SK-N-SH (cell line): ENCODE measurements at regions not wholly inside any gene's neighbourhood (a gene's known extent, or its start where the extent isn't known, plus 50 kb on each side); places are given as distances from the start of the nearest gene placed in this dataset.

Experiments used
- CTCF ChIA-PET: fragments of 300-600, 350-600 bp; formaldehyde crosslinking; extraction: SDS; loops from one replicate; lab custom pipeline; 2021; lab: Yijun Ruan, JAX
- POLR2A ChIA-PET: fragments of 350-600 bp; sonication (Branson Sonifier 250); formaldehyde crosslinking; extraction: SDS; loops from one replicate; lab custom pipeline; 2020; ENCODE audit warnings: antibody characterized with exemption, inconsistent platforms; lab: Yijun Ruan, JAX
- DNase-seq: peaks from one replicate; pipeline ENCODE4 v3.0.0; 2012
- H2AFZ ChIP-seq: fragments of 200-600 bp; sonication (generic); 2 replicates; pipeline ENCODE4 v1.8.1; 2016; ENCODE audit warnings: antibody characterized with exemption, mild to moderate bottlenecking, low read depth
- H3F3A ChIP-seq: fragments of 200-600 bp; sonication (generic); replicated peaks from 2 replicates; pipeline ENCODE3; 2016; ENCODE audit warnings: antibody characterized with exemption, mild to moderate bottlenecking; ENCODE audit not compliant: insufficient read depth
- H3K27ac ChIP-seq, 2 experiments: fragments of 200-500 bp in 1 of 2; fragments of 200-600 bp in 1 of 2; sonication (Bioruptor generic) in 1 of 2; sonication (generic), shearing (Covaris generic) in 1 of 2; 2 replicates each; pipeline versions ENCODE4 v1.5.1 to v1.6.1; 2014 to 2016; ENCODE audit warnings: low read depth in 2 of 2, inconsistent platforms in 1 of 2, low read length in 1 of 2, mild to moderate bottlenecking in 1 of 2, mixed read lengths in 1 of 2
- H3K27me3 ChIP-seq: fragments of 200-600 bp; sonication (generic), shearing (Covaris generic); 2 replicates; pipeline ENCODE4 v1.6.1; 2016; ENCODE audit warnings: mixed run types; ENCODE audit not compliant: insufficient read depth
- H3K36me3 ChIP-seq, 2 experiments: fragments of 200-500 bp in 1 of 2; fragments of 200-600 bp in 1 of 2; sonication (Bioruptor generic) in 1 of 2; sonication (generic) in 1 of 2; replicated peaks in 1 of 2; 2 replicates each; pipeline versions ENCODE3 to v1.5.1; 2014 to 2016; ENCODE audit warnings: low read length in 1 of 2, mild to moderate bottlenecking in 1 of 2; ENCODE audit not compliant: insufficient read depth in 2 of 2, control insufficient read depth in 1 of 2
- H3K4me1 ChIP-seq, 2 experiments: fragments of 200-500 bp in 1 of 2; fragments of 200-600 bp in 1 of 2; sonication (Bioruptor generic) in 1 of 2; sonication (generic), shearing (Covaris generic) in 1 of 2; 2 replicates each; pipeline versions ENCODE4 v1.5.1 to v1.6.1; 2014 to 2016; ENCODE audit warnings: low read depth in 1 of 2, low read length in 1 of 2, mixed run types in 1 of 2; ENCODE audit not compliant: insufficient read depth in 2 of 2, control insufficient read depth in 1 of 2
- H3K4me2 ChIP-seq: fragments of 200-600 bp; sonication (generic), shearing (Covaris generic); 2 replicates; pipeline ENCODE4 v1.6.1; 2017; ENCODE audit warnings: mixed run types
- H3K4me3 ChIP-seq, 2 experiments: fragments of 200-500 bp in 1 of 2; fragments of 200-600 bp in 1 of 2; sonication (Bioruptor generic) in 1 of 2; sonication (generic), shearing (Covaris generic) in 1 of 2; 2 replicates each; pipeline versions ENCODE4 v1.5.1 to v1.8.1; 2014 to 2016; ENCODE audit warnings: low read depth in 2 of 2, inconsistent platforms in 1 of 2, low read length in 1 of 2, mild to moderate bottlenecking in 1 of 2, mixed read lengths in 1 of 2, moderate library complexity in 1 of 2
- H3K79me2 ChIP-seq: fragments of 200-600 bp; sonication (generic); 2 replicates; pipeline ENCODE4 v1.8.1; 2017; ENCODE audit warnings: mild to moderate bottlenecking; ENCODE audit not compliant: insufficient read depth
- H3K9ac ChIP-seq: fragments of 200-600 bp; sonication (generic); 2 replicates; pipeline ENCODE4 v1.6.1; 2017; ENCODE audit warnings: mixed run types
- H3K9me2 ChIP-seq: fragments of 200-600 bp; sonication (generic); 2 replicates; pipeline ENCODE4 v1.6.1; 2017; ENCODE audit warnings: mixed run types
- H3K9me3 ChIP-seq: fragments of 200-600 bp; sonication (generic); 2 replicates; pipeline ENCODE4 v1.6.1; 2017; ENCODE audit warnings: mixed run types, mild to moderate bottlenecking, moderate library complexity
- H4K20me1 ChIP-seq: fragments of 200-600 bp; sonication (generic); 2 replicates; pipeline ENCODE4 v1.6.1; 2017; ENCODE audit warnings: mild to moderate bottlenecking, mixed run types; ENCODE audit not compliant: insufficient read depth
- CTCF ChIP-seq: fragments of 200-600 bp; sonication (generic); IDR thresholded peaks from 2 replicates; pipeline ENCODE4 v1.6.1; 2017; ENCODE audit warnings: antibody characterized with exemption, mild to moderate bottlenecking, moderate library complexity
- ELF1 ChIP-seq: IDR thresholded peaks from 2 replicates; pipeline ENCODE4 v1.4.0; 2012
- EZH2phosphoT487 ChIP-seq: fragments of 200-600 bp; sonication (generic); IDR thresholded peaks from 2 replicates; pipeline ENCODE4 v1.6.1; 2017; ENCODE audit warnings: low read depth, mixed run types, mild to moderate bottlenecking, antibody characterized with exemption, moderate library complexity, borderline replicate concordance
- FOXM1 ChIP-seq: IDR thresholded peaks from 2 replicates; pipeline ENCODE4 v1.4.0; 2012; ENCODE audit warnings: low read depth, mild to moderate bottlenecking
- GATA2 ChIP-seq: sonication (generic); formaldehyde crosslinking; IDR thresholded peaks from 2 replicates; pipeline ENCODE4 v1.5.0; 2020; ENCODE audit warnings: mild to moderate bottlenecking, missing genetic modification reagents
- MEF2A ChIP-seq: IDR thresholded peaks from 2 replicates; pipeline ENCODE4 v1.4.0; 2012; ENCODE audit warnings: low read depth, borderline replicate concordance
- PBX3 ChIP-seq: IDR thresholded peaks from 2 replicates; pipeline ENCODE4; 2012
- POLR2AphosphoS5 ChIP-seq: IDR thresholded peaks from 2 replicates; pipeline ENCODE4 v1.6.1; 2012; ENCODE audit warnings: low read depth, low read length
- RAD21 ChIP-seq: IDR thresholded peaks from 2 replicates; pipeline ENCODE4 v1.6.1; 2012; ENCODE audit warnings: mild to moderate bottlenecking, low read length
- RCOR1 ChIP-seq: fragments of 150-350 bp; IDR thresholded peaks from 2 replicates; pipeline ENCODE4 v1.6.1; 2017; ENCODE audit warnings: antibody characterized with exemption, low read length
- REST ChIP-seq: IDR thresholded peaks from 2 replicates; pipeline ENCODE4 v1.6.1; 2012; ENCODE audit warnings: mild to moderate bottlenecking, low read depth, low read length, moderate library complexity
- RFX5 ChIP-seq: IDR thresholded peaks from 2 replicates; pipeline ENCODE4 v1.6.1; 2012; ENCODE audit warnings: mild to moderate bottlenecking, improper control_type of control experiment, low read length
- SIN3A ChIP-seq: IDR thresholded peaks from 2 replicates; pipeline ENCODE4 v1.6.1; 2012; ENCODE audit warnings: low read depth, mild to moderate bottlenecking, low read length, moderate library complexity, borderline replicate concordance
- TAF1 ChIP-seq: IDR thresholded peaks from 2 replicates; pipeline ENCODE4 v1.6.1; 2012; ENCODE audit warnings: low read depth, mild to moderate bottlenecking, low read length, moderate library complexity, borderline replicate concordance
- WGBS: methylation state at CpG from one replicate; pipeline ENCODE4 v1.1.6; 2017; ENCODE audit warnings: low lambda C conversion rate; 5-methylcytosine and 5-hydroxymethylcytosine counted together

GRCh38 chr4:177968817-177969442, 526.7 kb upstream of the AGA start:
- DNase-seq: no peak
- Histone ChIP-seq H3K27ac (no peak overlapping the region), H3K4me1 (peaks cover 0 to 9% of the 10 kb centered on the region in 2 experiments; a peak in 1 of 4 replicates), H3K79me2 (no peaks in the 10 kb centered on the region), H3K27me3 (no peaks in the 10 kb centered on the region), H3F3A (peaks cover 18% of the 10 kb centered on the region), H3K9ac (no peak overlapping the region), H3K4me3 (no peak overlapping the region), H3K36me3 (no peaks in the 10 kb centered on the region), H4K20me1 (no peaks in the 10 kb centered on the region), H2AFZ (no peak overlapping the region), H3K9me3 (no peaks in the 10 kb centered on the region), H3K9me2 (no peaks in the 10 kb centered on the region; the same call in 1 of the 2 replicates), H3K4me2 (no peak overlapping the region)
- TF ChIP-seq EZH2phosphoT487 (no peak), RAD21 (no peak), CTCF (no peak), RCOR1 (no peak), GATA2 (CRISPR knock-in tag) (no peak)
- WGBS: 49% methylated on average over 4 of the region's 4 CpGs
- ChIA-PET POLR2A (no interaction called here), CTCF (no interaction called here)

GRCh38 chr4:177974461-177974860, 532.2 kb upstream of the AGA start:
- 7% methylated on average over 1 of the region's 1 CpG for WGBS
- H3K27me3 ChIP-seq: no peaks in the 10 kb centered on the region
- no peaks in the 10 kb centered on the region for H3F3A ChIP-seq
- no peak overlapping the region for H3K9ac ChIP-seq
- no peaks in the 10 kb centered on the region for H3K79me2 ChIP-seq
- H4K20me1 ChIP-seq: no peaks in the 10 kb centered on the region
- no peak for DNase-seq
- H3K4me1 ChIP-seq: no peaks in the 10 kb centered on the region
- H3K9me2 ChIP-seq: no peaks in the 10 kb centered on the region; the same call in 1 of the 2 replicates
- H2AFZ ChIP-seq: no peak overlapping the region
- H3K9me3 ChIP-seq: no peaks in the 10 kb centered on the region
- H3K27ac ChIP-seq: no peak overlapping the region
- no peak overlapping the region for H3K4me3 ChIP-seq
- no peak for TF ChIP-seq POLR2AphosphoS5
- TF ChIP-seq, all 33 proteins: peak for 0
- Histone ChIP-seq H3K4me2 (no peak overlapping the region), H3K36me3 (no peaks in the 10 kb centered on the region)
- ChIA-PET POLR2A (no interaction called here), CTCF (no interaction called here)

- Histone ChIP-seq H3K9me2 (no peaks in the 10 kb centered on the region; the same call in 1 of the 2 replicates), H3K79me2 (no peaks in the 10 kb centered on the region), H3K9ac (no peak overlapping the region), H3F3A (no peaks in the 10 kb centered on the region), H3K27ac (no peak overlapping the region), H3K4me3 (no peak overlapping the region), H3K36me3 (no peaks in the 10 kb centered on the region), H3K4me1 (no peaks in the 10 kb centered on the region), H4K20me1 (no peaks in the 10 kb centered on the region), H2AFZ (no peak overlapping the region), H3K27me3 (no peaks in the 10 kb centered on the region), H3K4me2 (no peak overlapping the region), H3K9me3 (no peaks in the 10 kb centered on the region)
- 7% methylated on average over 2 of the region's 2 CpGs for WGBS
- ChIA-PET POLR2A (no interaction called here), CTCF (no interaction called here)
- TF ChIP-seq MEF2A (no peak), SIN3A (no peak), PBX3 (no peak), TAF1 (no peak), RFX5 (no peak), REST (no peak), FOXM1 (no peak), POLR2AphosphoS5 (no peak), ELF1 (no peak)
- DNase-seq: no peak
Measured at GRCh38 chr4:177975315-177975987, 533.2 kb upstream of the AGA start.
